ENCODE measurements at regions not wholly inside any gene's neighbourhood (a gene's known extent, or its start where the extent isn't known, plus 50 kb on each side); places are given as distances from the start of the nearest gene placed in this dataset.

- DNase-seq (ENCODE audit: low spot score) = no peak
Measured at GRCh38 chr10:83250396-83250795, 888.9 kb upstream of the GHITM start.

GRCh38 chr10:83252169-83252568 lies 887.1 kb upstream of the GHITM start:
- no peak for DNase-seq (ENCODE audit: low spot score)

- peak; percentile 3 for DNase-seq (ENCODE audit: low spot score)
Measured at GRCh38 chr10:83252596-83252995, 886.7 kb upstream of the GHITM start.

- DNase-seq (ENCODE audit: low spot score) = no peak
Measured at GRCh38 chr10:83253011-83253671, 886.2 kb upstream of the GHITM start.

- DNase-seq (ENCODE audit: low spot score) = no peak
Measured at GRCh38 chr10:83254698-83255097, 884.6 kb upstream of the GHITM start.

GRCh38 chr10:83262434-83262833 lies 876.9 kb upstream of the GHITM start:
- no peak for DNase-seq (ENCODE audit: low spot score)

GRCh38 chr10:83272666-83273434 lies 866.5 kb upstream of the GHITM start:
- peak; percentile 4 for DNase-seq (ENCODE audit: low spot score)

- DNase-seq (ENCODE audit: low spot score) = no peak
Measured at GRCh38 chr10:83274088-83274487, 865.2 kb upstream of the GHITM start.

- DNase-seq (ENCODE audit: low spot score) = peak; percentile 7
Measured at GRCh38 chr10:83276971-83277370, 862.3 kb upstream of the GHITM start.

- DNase-seq (ENCODE audit: low spot score) = no peak
Measured at GRCh38 chr10:83283151-83283550, 856.2 kb upstream of the GHITM start.

GRCh38 chr10:83287374-83287773 lies 851.9 kb upstream of the GHITM start:
- no peak for DNase-seq (ENCODE audit: low spot score)

- no peak for DNase-seq (ENCODE audit: low spot score)
Measured at GRCh38 chr10:83289373-83289772, 849.9 kb upstream of the GHITM start.

- DNase-seq (ENCODE audit: low spot score) = no peak
Measured at GRCh38 chr10:83289948-83290347, 849.4 kb upstream of the GHITM start.

- peak; percentile 54 for DNase-seq (ENCODE audit: low spot score)
Measured at GRCh38 chr10:83301732-83302131, 837.6 kb upstream of the GHITM start.

- DNase-seq (ENCODE audit: low spot score) = no peak
Measured at GRCh38 chr10:83302623-83303022, 836.7 kb upstream of the GHITM start.

GRCh38 chr10:83310688-83311087 lies 828.6 kb upstream of the GHITM start:
- no peak for DNase-seq (ENCODE audit: low spot score)

- DNase-seq (ENCODE audit: low spot score) = no peak
Measured at GRCh38 chr10:83312570-83312969, 826.7 kb upstream of the GHITM start.

GRCh38 chr10:83332690-83333089 lies 806.6 kb upstream of the GHITM start:
- no peak for DNase-seq (ENCODE audit: low spot score)

GRCh38 chr10:83333566-83333965 lies 805.7 kb upstream of the GHITM start:
- no peak for DNase-seq (ENCODE audit: low spot score)

GRCh38 chr10:83343676-83344075 lies 795.6 kb upstream of the GHITM start:
- no peak for DNase-seq (ENCODE audit: low spot score)

- DNase-seq (ENCODE audit: low spot score) = no peak
Measured at GRCh38 chr10:83346266-83346910, 792.9 kb upstream of the GHITM start.

GRCh38 chr10:83352588-83352987 lies 786.7 kb upstream of the GHITM start:
- no peak for DNase-seq (ENCODE audit: low spot score)

- DNase-seq (ENCODE audit: low spot score) = no peak
Measured at GRCh38 chr10:83354456-83354855, 784.9 kb upstream of the GHITM start.

Data from umbilical cord (tissue), 1 donor.